ENCODE measurements at regions not wholly inside any gene's neighbourhood (a gene's known extent, or its start where the extent isn't known, plus 50 kb on each side); places are given as distances from the start of the nearest gene placed in this dataset.

- TF ChIP-seq CTCF (IDR thresholded peaks at IDR 0.05; ENCODE audit: insufficient read depth, low read depth, low read length, missing control alignments) = no peak
- H3K4me3 ChIP-seq (ENCODE audit: low read depth, low read length) = no peak overlapping the region
- no peak for DNase-seq (ENCODE audit: low read depth)
Observed at GRCh38 chr22:22425783-22426624, 82.5 kb downstream of the ZNF280B start.

DNA sequence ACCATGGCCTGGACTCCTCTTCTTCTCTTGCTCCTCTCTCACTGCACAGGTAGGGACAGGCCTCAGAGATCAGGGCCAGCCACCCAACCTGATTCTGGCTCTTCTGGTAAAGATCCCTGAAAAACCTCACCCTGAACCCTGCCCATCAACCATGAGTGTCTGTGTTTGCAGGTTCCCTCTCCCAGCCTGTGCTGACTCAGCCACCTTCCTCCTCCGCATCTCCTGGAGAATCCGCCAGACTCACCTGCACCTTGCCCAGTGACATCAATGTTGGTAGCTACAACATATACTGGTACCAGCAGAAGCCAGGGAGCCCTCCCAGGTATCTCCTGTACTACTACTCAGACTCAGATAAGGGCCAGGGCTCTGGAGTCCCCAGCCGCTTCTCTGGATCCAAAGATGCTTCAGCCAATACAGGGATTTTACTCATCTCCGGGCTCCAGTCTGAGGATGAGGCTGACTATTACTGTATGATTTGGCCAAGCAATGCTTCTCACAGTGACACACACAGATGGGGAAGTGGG, 80.9 kb downstream of the ZNF280B start:
- no peak overlapping the region for H3K4me3 ChIP-seq (ENCODE audit: low read depth, low read length)
- TF ChIP-seq CTCF (IDR thresholded peaks at IDR 0.05; ENCODE audit: insufficient read depth, low read depth, low read length, missing control alignments) = no peak
- DNase-seq (ENCODE audit: low read depth) = no peak

GRCh38 chr22:22428222-22429098, 80.1 kb downstream of the ZNF280B start:
- no peak for DNase-seq (ENCODE audit: low read depth)
- H3K4me3 ChIP-seq (ENCODE audit: low read depth, low read length) = no peak overlapping the region
- TF ChIP-seq CTCF (IDR thresholded peaks at IDR 0.05; ENCODE audit: insufficient read depth, low read depth, low read length, missing control alignments) = no peak

GRCh38 chr22:22429369-22430108, 79.0 kb downstream of the ZNF280B start:
- no peak overlapping the region for H3K4me3 ChIP-seq (ENCODE audit: low read depth, low read length)
- DNase-seq (ENCODE audit: low read depth) = no peak
- TF ChIP-seq CTCF (IDR thresholded peaks at IDR 0.05; ENCODE audit: insufficient read depth, low read depth, low read length, missing control alignments) = no peak

DNA sequence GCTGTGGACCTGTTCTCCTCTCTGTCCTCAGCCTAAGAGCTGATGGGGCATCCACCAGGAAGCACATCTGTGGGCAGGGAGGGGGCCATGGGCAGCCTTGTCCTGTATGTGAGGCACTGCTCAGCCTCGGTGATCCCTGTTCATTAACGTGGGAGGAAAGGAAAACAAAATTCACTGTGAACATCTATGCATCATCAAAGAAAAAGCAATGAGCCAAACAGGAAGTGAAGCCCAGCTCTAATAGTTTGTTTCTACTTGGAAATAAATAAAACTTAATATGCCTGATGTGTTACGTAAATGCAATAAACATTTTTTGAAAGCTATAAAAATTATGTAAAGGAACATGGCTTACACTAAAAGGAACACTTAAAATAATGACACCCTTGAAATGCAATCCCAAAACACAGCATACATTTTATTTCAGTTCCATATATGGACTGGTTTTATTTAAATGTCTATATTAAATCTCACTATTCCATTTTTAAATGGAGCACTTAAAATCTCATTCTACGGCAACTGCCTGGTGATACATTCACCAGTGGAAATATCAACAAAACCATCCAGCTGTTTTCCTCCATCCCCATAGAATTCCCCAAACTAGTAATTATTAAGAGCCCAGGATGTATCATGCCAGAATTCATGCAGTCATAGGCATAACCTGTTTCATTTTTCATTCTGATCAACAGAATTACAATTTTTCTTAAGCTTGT, 78.3 kb downstream of the ZNF280B start:
- no peak overlapping the region for H3K4me3 ChIP-seq (ENCODE audit: low read depth, low read length)
- no peak for TF ChIP-seq CTCF (IDR thresholded peaks at IDR 0.05; ENCODE audit: insufficient read depth, low read depth, low read length, missing control alignments)
- DNase-seq (ENCODE audit: low read depth) = no peak
